HG03354 (cell line): ENCODE measurements at regions not wholly inside any gene's neighbourhood (a gene's known extent, or its start where the extent isn't known, plus 50 kb on each side); places are given as distances from the start of the nearest gene placed in this dataset.

Source experiments
- ATAC-seq: cut with Tn5 transposase; IDR thresholded peaks from one replicate; pipeline ENCODE4 v1.9.1; 2021; ENCODE audit warnings: mild to moderate bottlenecking; ENCODE audit not compliant: unreplicated experiment, poor library complexity, severe bottlenecking

DNA sequence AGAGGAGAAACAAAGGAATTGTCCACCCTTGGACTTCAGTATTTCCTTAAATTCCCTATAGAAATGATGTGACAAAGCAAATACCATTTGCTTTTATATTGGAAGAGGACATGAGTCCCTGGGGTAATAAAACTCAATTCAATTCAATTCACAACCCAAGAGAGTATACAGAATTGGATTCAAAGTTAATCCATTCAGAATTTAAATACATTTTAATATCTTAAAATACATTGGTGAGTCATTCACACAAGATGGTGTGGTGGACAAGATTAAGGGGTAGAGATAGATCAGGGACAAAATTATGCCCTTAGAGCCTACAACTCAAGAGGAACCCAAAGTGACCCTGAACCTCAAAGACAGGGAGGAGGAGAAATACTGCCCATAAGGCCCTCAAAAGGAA, 495.0 kb upstream of the TMPO start:
- no peak for ATAC-seq

GRCh38 chr12:98022961-98023360, 492.4 kb upstream of the TMPO start:
- no peak for ATAC-seq

- ATAC-seq, result no peak
These were observed 477.8 kb upstream of the TMPO start for GRCh38 chr12:98037401-98038140.

GRCh38 chr12:98042668-98043067, 472.7 kb upstream of the TMPO start:
- ATAC-seq, result no peak

GRCh38 chr12:98045395-98045794, 470.0 kb upstream of the TMPO start:
- ATAC-seq, result no peak

GRCh38 chr12:98048326-98048725, 467.1 kb upstream of the TMPO start:
- no peak for ATAC-seq

- ATAC-seq, result no peak
These were observed 462.2 kb upstream of the TMPO start for GRCh38 chr12:98053202-98053601.

DNA sequence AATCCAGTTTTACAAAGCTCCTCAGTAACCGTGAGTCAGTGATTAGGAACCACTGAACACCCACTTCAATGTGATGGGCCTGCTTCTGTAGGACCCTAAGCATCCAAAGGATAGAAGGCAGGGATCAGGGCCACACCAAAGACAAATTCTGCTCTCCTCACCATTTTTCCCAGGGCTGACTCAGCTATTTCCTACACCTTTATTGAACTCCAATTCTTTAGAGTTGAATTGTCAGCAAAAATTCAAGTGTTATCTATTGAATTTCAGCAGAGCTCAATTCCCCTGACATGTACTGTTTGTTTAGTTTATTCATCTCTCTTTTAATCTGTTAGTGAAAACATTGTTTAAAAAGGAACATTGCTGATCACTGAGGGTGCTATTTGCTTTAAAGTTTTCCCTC, 457.7 kb upstream of the TMPO start:
- no peak for ATAC-seq

- ATAC-seq, result no peak
These were observed 457.2 kb upstream of the TMPO start for GRCh38 chr12:98058213-98058612.

DNA sequence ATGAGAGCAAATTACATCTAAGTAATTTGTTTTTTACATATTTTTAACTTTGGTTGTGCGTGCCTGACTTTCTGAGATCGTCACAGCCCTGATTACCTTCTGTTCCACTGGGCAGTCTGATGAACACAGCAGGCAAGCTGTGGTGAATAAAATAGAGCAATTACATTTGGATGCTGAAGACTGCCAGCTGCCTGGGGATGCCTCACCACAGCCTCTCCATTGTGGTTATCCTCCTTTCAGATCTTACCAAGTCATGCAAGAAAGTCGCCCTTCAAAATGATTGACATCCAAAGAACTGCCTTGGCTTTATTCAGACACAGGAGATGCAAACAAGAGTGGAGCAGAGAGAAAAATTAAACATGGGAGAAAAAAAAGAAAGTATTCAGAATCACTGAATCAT, 456.6 kb upstream of the TMPO start:
- no peak for ATAC-seq

DNA sequence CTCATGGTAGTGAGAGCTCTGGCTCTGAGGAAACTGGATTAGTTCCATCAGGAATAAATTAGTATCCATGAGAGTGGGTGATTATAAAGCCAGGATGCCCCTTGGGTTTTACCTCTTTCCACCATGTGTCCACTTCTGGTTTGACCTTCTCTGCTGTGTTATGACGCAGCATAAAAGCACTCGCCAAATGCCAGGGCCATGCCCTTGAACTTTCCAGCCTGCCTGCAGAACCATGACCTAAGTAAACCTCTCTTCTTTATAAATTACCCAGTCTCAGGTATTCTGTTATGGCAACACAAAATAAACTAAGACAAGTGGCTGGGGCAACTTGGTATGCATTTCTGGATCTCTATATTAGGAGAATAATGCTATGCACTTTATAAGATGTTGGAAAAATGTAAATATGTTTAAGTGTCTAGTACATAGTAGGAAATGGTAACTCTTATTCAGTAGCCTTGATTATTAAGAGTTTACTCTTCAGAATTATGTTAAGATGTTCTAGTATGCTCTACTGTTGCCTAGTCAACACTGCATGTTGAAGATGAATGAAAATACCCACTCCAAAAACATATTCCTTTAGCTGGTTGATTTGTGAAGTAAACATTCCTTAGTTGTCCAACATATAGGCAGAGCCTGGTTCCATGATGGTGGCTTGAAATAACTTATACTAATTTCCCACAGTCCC, 455.6 kb upstream of the TMPO start:
- no peak for ATAC-seq

DNA sequence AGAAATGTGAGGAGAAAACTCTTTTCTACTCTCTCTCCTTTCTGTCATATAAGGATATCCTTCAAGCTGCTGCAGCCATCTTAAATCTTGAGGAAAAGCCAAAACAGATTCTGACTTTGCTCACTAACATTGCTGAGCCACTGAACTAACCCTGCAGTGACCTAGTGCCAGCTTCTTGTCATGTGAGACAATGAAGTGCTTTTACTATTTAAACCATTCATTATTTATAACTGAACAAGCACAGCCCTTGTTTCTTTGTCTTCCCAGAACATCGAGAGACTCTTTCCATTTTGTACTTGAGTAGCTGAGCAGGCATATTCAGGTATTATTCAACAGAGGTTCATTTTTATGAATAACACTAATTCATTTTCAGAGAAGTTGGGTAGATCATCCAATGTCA, 455.0 kb upstream of the TMPO start:
- ATAC-seq, result no peak

GRCh38 chr12:98062464-98063245, 452.7 kb upstream of the TMPO start:
- no peak for ATAC-seq

- ATAC-seq, result no peak
These were observed 450.9 kb upstream of the TMPO start for GRCh38 chr12:98064501-98064900.

- no peak for ATAC-seq
These were observed 447.6 kb upstream of the TMPO start for GRCh38 chr12:98067795-98068194.

- no peak for ATAC-seq
These were observed 441.8 kb upstream of the TMPO start for GRCh38 chr12:98073610-98074009.

DNA sequence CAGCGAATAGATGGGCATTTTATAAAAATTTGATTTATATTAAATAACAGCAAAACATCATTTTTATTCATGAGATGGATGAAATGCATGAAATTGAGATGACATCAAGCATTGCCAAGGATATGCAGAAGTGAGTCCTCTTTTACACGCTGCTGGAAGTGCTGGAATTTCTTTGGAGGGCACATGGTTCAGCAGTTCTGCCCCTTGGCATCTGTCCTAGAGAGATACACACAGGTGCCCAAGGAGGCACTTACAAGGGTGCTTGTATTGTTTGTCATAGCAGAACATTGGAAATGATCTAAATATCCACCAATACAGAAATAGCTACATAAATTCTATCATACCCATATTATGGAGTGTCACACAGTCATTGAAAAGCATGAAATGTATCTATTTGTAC, 441.1 kb upstream of the TMPO start:
- ATAC-seq, result no peak

GRCh38 chr12:98084391-98084790, 431.0 kb upstream of the TMPO start:
- ATAC-seq, result no peak

DNA sequence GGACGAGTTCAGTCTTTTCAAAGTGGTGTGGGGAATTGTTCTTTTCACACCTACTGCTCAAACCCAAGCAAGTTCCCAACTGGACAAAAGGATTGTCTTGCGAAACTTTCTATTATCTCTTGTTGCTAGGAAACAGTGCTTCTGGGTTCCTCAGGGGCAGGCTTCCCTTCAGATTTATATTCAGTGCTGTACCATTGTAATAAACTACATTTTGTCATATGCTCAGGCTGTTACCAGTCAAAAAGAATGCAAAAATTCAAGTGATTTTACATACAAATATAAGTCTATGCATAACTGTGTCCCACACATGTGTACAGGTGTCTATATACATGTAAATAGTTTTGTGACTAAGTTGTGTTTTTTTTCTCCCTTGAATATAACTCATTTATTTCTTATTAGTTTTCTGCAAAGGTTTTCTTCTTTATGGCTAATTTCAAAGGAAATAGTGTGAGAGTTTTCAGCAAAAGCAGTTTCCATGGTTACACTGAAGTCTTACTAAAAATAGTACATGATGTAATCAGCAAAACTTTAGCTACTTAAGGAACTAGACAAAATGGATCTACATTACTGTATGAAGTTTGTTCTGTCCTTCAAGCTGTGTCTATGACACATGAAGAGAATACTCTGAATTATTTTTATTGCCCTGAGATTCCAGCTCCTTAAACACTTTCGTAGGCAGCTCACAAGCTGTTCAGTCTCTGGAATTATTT, 430.2 kb upstream of the TMPO start:
- no peak for ATAC-seq

- no peak for ATAC-seq
These were observed 424.7 kb upstream of the TMPO start for GRCh38 chr12:98090731-98091130.
